MM.1S (cell line): ENCODE measurements at regions not wholly inside any gene's neighbourhood (a gene's known extent, or its start where the extent isn't known, plus 50 kb on each side); places are given as distances from the start of the nearest gene placed in this dataset.
"Not testable (repeated sequence)": the region's sequence is repeated elsewhere in the genome, so short reads cannot be mapped to it uniquely, and the experiment has no call there.

Source experiments
- DNase-seq: peaks from one replicate; pipeline ENCODE4 v3.0.0-alpha.2; 2015
- H2AFZ ChIP-seq: fragments of 300-600 bp; sonication (generic); 2 replicates; pipeline ENCODE4 v1.6.0; 2016; ENCODE audit warnings: antibody characterized with exemption, low read length
- H3F3A ChIP-seq: fragments of 300-600 bp; sonication (generic); 2 replicates; pipeline ENCODE4 v1.6.1; 2016; ENCODE audit warnings: mild to moderate bottlenecking, antibody characterized with exemption, low read length, moderate library complexity, mixed read lengths; ENCODE audit not compliant: insufficient read depth
- H3K27ac ChIP-seq: fragments of 300-600 bp; sonication (generic); 2 replicates; pipeline ENCODE4 v1.5.1; 2016; ENCODE audit warnings: mild to moderate bottlenecking, low read length
- H3K27me3 ChIP-seq: fragments of 300-600 bp; sonication (generic); replicated peaks from 2 replicates; pipeline ENCODE4 v1.6.0; 2016; ENCODE audit warnings: low read length; ENCODE audit not compliant: insufficient read depth
- H3K36me3 ChIP-seq: fragments of 300-600 bp; sonication (generic); replicated peaks from 2 replicates; pipeline ENCODE4 v1.6.1; 2016; ENCODE audit warnings: mild to moderate bottlenecking, low read length, mixed read lengths; ENCODE audit not compliant: insufficient read depth
- H3K4me1 ChIP-seq: fragments of 300-600 bp; sonication (generic); 2 replicates; pipeline ENCODE4 v1.6.1; 2016; ENCODE audit warnings: low read length, mixed read lengths
- H3K4me2 ChIP-seq: fragments of 300-600 bp; sonication (generic); 2 replicates; pipeline ENCODE4 v1.6.0; 2016; ENCODE audit warnings: low read depth, low read length
- H3K4me3 ChIP-seq: fragments of 300-600 bp; sonication (generic); 2 replicates; pipeline ENCODE4 v1.5.1; 2016; ENCODE audit warnings: low read length, mixed read lengths
- H3K79me2 ChIP-seq: fragments of 300-600 bp; sonication (generic); 2 replicates; pipeline ENCODE4 v1.6.1; 2016; ENCODE audit warnings: mixed run types, low read length, mixed read lengths
- H3K9ac ChIP-seq: fragments of 300-600 bp; sonication (generic); 2 replicates; pipeline ENCODE4 v1.6.1; 2016; ENCODE audit warnings: low read length, mixed read lengths
- H3K9me2 ChIP-seq: fragments of 300-600 bp; sonication (generic); replicated peaks from 2 replicates; pipeline ENCODE4 v1.6.1; 2016; ENCODE audit warnings: mild to moderate bottlenecking, low read length, mixed read lengths; ENCODE audit not compliant: insufficient read depth
- H3K9me3 ChIP-seq: fragments of 300-600 bp; sonication (generic); replicated peaks from 2 replicates; pipeline ENCODE4 v1.6.1; 2016; ENCODE audit warnings: mild to moderate bottlenecking, low read length, mixed read lengths; ENCODE audit not compliant: insufficient read depth
- H4K20me1 ChIP-seq: fragments of 300-600 bp; sonication (generic); 2 replicates; pipeline ENCODE4 v1.6.1; 2016; ENCODE audit warnings: mild to moderate bottlenecking, low read length, moderate library complexity, mixed read lengths; ENCODE audit not compliant: insufficient read depth
- CTCF ChIP-seq: fragments of 300-600 bp; sonication (generic); IDR thresholded peaks from 2 replicates; pipeline ENCODE4 v1.5.1; 2016; ENCODE audit warnings: antibody characterized with exemption, low read length, mixed read lengths
- EZH2 ChIP-seq: fragments of 300-600 bp; sonication (generic); optimal IDR thresholded peaks from 2 replicates; pipeline ENCODE3; 2017; ENCODE audit warnings: low read depth, mild to moderate bottlenecking, antibody characterized with exemption, low read length, mixed read lengths
- EZH2phosphoT487 ChIP-seq: fragments of 300-600 bp; sonication (generic); IDR thresholded peaks from 2 replicates; pipeline ENCODE4 v1.6.1; 2018; ENCODE audit warnings: antibody characterized with exemption, low read length

- Histone ChIP-seq H3K9ac (no peak overlapping the region), H4K20me1 (no peaks in the 10 kb centered on the region), H3K4me3 (no peak overlapping the region), H3K9me2 (no peaks in the 10 kb centered on the region), H3K27me3 (no peaks in the 10 kb centered on the region), H3K79me2 (no peaks in the 10 kb centered on the region), H3K4me2 (no peak overlapping the region), H3F3A (no peaks in the 10 kb centered on the region), H3K4me1 (no peaks in the 10 kb centered on the region), H3K27ac (no peak overlapping the region), H2AFZ (no peak overlapping the region), H3K9me3 (no peaks in the 10 kb centered on the region), H3K36me3 (no peaks in the 10 kb centered on the region)
- DNase-seq, result no peak
- TF ChIP-seq EZH2phosphoT487 (no peak), EZH2 (no peak), CTCF (no peak)
These were observed 103.3 kb upstream of the GALNT15 start for GRCh38 chr3:16071206-16071605.

- Histone ChIP-seq H2AFZ (no peak overlapping the region), H3K79me2 (no peaks in the 10 kb centered on the region), H4K20me1 (no peaks in the 10 kb centered on the region), H3K27me3 (no peaks in the 10 kb centered on the region), H3K4me2 (no peak overlapping the region), H3K4me1 (no peaks in the 10 kb centered on the region), H3K4me3 (no peak overlapping the region), H3K27ac (no peak overlapping the region), H3K9me2 (no peaks in the 10 kb centered on the region), H3K9ac (no peak overlapping the region), H3K36me3 (no peaks in the 10 kb centered on the region), H3K9me3 (no peaks in the 10 kb centered on the region), H3F3A (no peaks in the 10 kb centered on the region)
- TF ChIP-seq EZH2phosphoT487, result no peak
- no peak for TF ChIP-seq EZH2
- no peak for TF ChIP-seq CTCF
- DNase-seq, result no peak
These were observed 101.9 kb upstream of the GALNT15 start for GRCh38 chr3:16072420-16073110.

GRCh38 chr3:16073203-16073602 lies 101.3 kb upstream of the GALNT15 start:
- no peak for DNase-seq
- no peaks in the 10 kb centered on the region for H3K4me1 ChIP-seq
- H3K9me2 ChIP-seq, result no peaks in the 10 kb centered on the region
- no peak overlapping the region for H3K27ac ChIP-seq
- no peaks in the 10 kb centered on the region for H3K9me3 ChIP-seq
- no peak overlapping the region for H3K4me3 ChIP-seq
- no peaks in the 10 kb centered on the region for H4K20me1 ChIP-seq
- no peaks in the 10 kb centered on the region for H3F3A ChIP-seq
- no peak overlapping the region for H3K4me2 ChIP-seq
- TF ChIP-seq EZH2phosphoT487, result no peak
- no peak for TF ChIP-seq CTCF
- no peak for TF ChIP-seq EZH2
- H3K27me3 ChIP-seq, result no peaks in the 10 kb centered on the region
- no peak overlapping the region for H2AFZ ChIP-seq
- H3K36me3 ChIP-seq, result no peaks in the 10 kb centered on the region
- H3K79me2 ChIP-seq, result no peaks in the 10 kb centered on the region
- H3K9ac ChIP-seq, result no peak overlapping the region

GRCh38 chr3:16073990-16074671 lies 100.3 kb upstream of the GALNT15 start:
- not testable (repeated sequence) for H3K4me3 ChIP-seq, H3K9me3 ChIP-seq, H3K9me2 ChIP-seq, H3K4me2 ChIP-seq, H3K9ac ChIP-seq, H3K27me3 ChIP-seq, H4K20me1 ChIP-seq, H3K79me2 ChIP-seq, H3K27ac ChIP-seq, H3F3A ChIP-seq, DNase-seq, H2AFZ ChIP-seq, H3K36me3 ChIP-seq, H3K4me1 ChIP-seq
